GM23338 (cell line): ENCODE measurements at regions not wholly inside any gene's neighbourhood (a gene's known extent, or its start where the extent isn't known, plus 50 kb on each side); places are given as distances from the start of the nearest gene placed in this dataset.

Source experiments
- ATAC-seq: fragments of 200-7000 bp; cut with Tn5 transposase; 3 replicates; pipeline ENCODE4 v1.9.1; 2020
- DNase-seq: peaks from one replicate; pipeline ENCODE4 v3.0.0-alpha.2; 2015; ENCODE audit warnings: low spot score
- H2AFZ ChIP-seq: fragments of 200-600 bp; sonication (generic); 2 replicates; pipeline ENCODE4 v1.8.0; 2016; ENCODE audit warnings: antibody characterized with exemption, mild to moderate bottlenecking, moderate library complexity
- H3F3A ChIP-seq: fragments of 200-600 bp; sonication (generic); replicated peaks from 2 replicates; pipeline ENCODE4 v1.8.0; 2017; ENCODE audit warnings: antibody characterized with exemption, mixed run types, low read depth
- H3K27ac ChIP-seq: fragments of 200-600 bp; sonication (generic); 2 replicates; pipeline ENCODE4 v1.6.1; 2016; ENCODE audit warnings: low read depth
- H3K27me3 ChIP-seq: fragments of 200-600 bp; sonication (generic); 2 replicates; pipeline ENCODE4 v1.8.0; 2016; ENCODE audit warnings: mild to moderate bottlenecking, mixed run types, moderate library complexity; ENCODE audit not compliant: insufficient read depth
- H3K36me3 ChIP-seq: fragments of 200-600 bp; sonication (generic); 2 replicates; pipeline ENCODE4 v1.8.0; 2016; ENCODE audit warnings: mild to moderate bottlenecking; ENCODE audit not compliant: insufficient read depth
- H3K4me1 ChIP-seq: fragments of 200-600 bp; sonication (generic); 2 replicates; pipeline ENCODE4 v1.8.0; 2016; ENCODE audit warnings: mild to moderate bottlenecking, moderate library complexity; ENCODE audit not compliant: insufficient read depth
- H3K4me2 ChIP-seq: fragments of 200-600 bp; sonication (generic); 2 replicates; pipeline ENCODE4 v1.7.1; 2017; ENCODE audit warnings: mixed run types
- H3K4me3 ChIP-seq: fragments of 200-600 bp; sonication (generic); 2 replicates; pipeline ENCODE4 v1.6.1; 2016; ENCODE audit warnings: mixed run types
- H3K79me2 ChIP-seq: fragments of 200-600 bp; sonication (generic); replicated peaks from 2 replicates; pipeline ENCODE4 v1.8.0; 2017; ENCODE audit warnings: mild to moderate bottlenecking; ENCODE audit not compliant: insufficient read depth
- H3K9me2 ChIP-seq: fragments of 200-600 bp; sonication (generic); 2 replicates; pipeline ENCODE4 v1.8.0; 2017; ENCODE audit not compliant: insufficient read depth
- H4K20me1 ChIP-seq: fragments of 200-600 bp; sonication (generic); replicated peaks from 2 replicates; pipeline ENCODE4 v1.8.0; 2017; ENCODE audit warnings: mild to moderate bottlenecking; ENCODE audit not compliant: insufficient read depth
- H3K27ac Mint-ChIP-seq: 2 replicates; pipeline ENCODE4 v1.8.0; 2020; ENCODE audit warnings: inconsistent platforms, mild to moderate bottlenecking, moderate library complexity, mixed read lengths
- H3K27me3 Mint-ChIP-seq: 3 replicates; pipeline ENCODE4 v1.8.0; 2022; ENCODE audit warnings: low read depth, mild to moderate bottlenecking, moderate library complexity, mixed read lengths, inconsistent platforms; ENCODE audit not compliant: insufficient read depth, poor library complexity
- H3K36me3 Mint-ChIP-seq: 3 replicates; pipeline ENCODE4 v1.8.0; 2021; ENCODE audit warnings: low read depth, mild to moderate bottlenecking, inconsistent platforms, moderate library complexity, mixed read lengths
- H3K4me1 Mint-ChIP-seq: 3 replicates; pipeline ENCODE4 v1.8.0; 2020; ENCODE audit warnings: mild to moderate bottlenecking, inconsistent platforms, mixed read lengths
- H3K4me3 Mint-ChIP-seq: 3 replicates; pipeline ENCODE4 v1.8.0; 2021; ENCODE audit warnings: moderate library complexity, mild to moderate bottlenecking, inconsistent platforms, mixed read lengths
- H3K9me3 Mint-ChIP-seq: 3 replicates; pipeline ENCODE4 v1.8.0; 2020; ENCODE audit warnings: moderate library complexity, mild to moderate bottlenecking, inconsistent platforms, mixed read lengths
- CREB1 ChIP-seq: fragments of 250-450 bp; sonication (Bioruptor Pico); IDR thresholded peaks from 2 replicates; pipeline ENCODE4 v1.5.0; 2020; ENCODE audit warnings: low read depth, mild to moderate bottlenecking, moderate library complexity
- EZH2 ChIP-seq: fragments of 200-600 bp; sonication (generic); IDR thresholded peaks from one replicate; pipeline ENCODE4 v1.8.0; 2017; ENCODE audit warnings: antibody characterized with exemption, mild to moderate bottlenecking, low read depth; ENCODE audit not compliant: unreplicated experiment
- EZH2phosphoT487 ChIP-seq: fragments of 200-600 bp; sonication (generic); IDR thresholded peaks from one replicate; pipeline ENCODE4 v1.8.1; 2018; ENCODE audit warnings: antibody characterized with exemption; ENCODE audit not compliant: unreplicated experiment
- JUNB ChIP-seq: IDR thresholded peaks from one replicate; pipeline ENCODE4 v1.6.1; 2016; ENCODE audit warnings: antibody characterized with exemption; ENCODE audit not compliant: unreplicated experiment
- NANOG ChIP-seq: IDR thresholded peaks from 2 replicates; pipeline ENCODE4 v1.6.1; 2016; ENCODE audit warnings: antibody characterized with exemption, borderline replicate concordance
- POLR2AphosphoS5 ChIP-seq: IDR thresholded peaks from 2 replicates; pipeline ENCODE4 v1.6.1; 2016; ENCODE audit warnings: antibody characterized with exemption, low read depth
- STAT1 ChIP-seq: IDR thresholded peaks from one replicate; pipeline ENCODE4 v1.6.1; 2016; ENCODE audit warnings: antibody characterized with exemption; ENCODE audit not compliant: unreplicated experiment
- ZNF114 ChIP-seq: fragments of 250-450 bp; sonication (Bioruptor Pico); IDR thresholded peaks from 2 replicates; pipeline ENCODE4 v1.5.0; 2020; ENCODE audit warnings: mild to moderate bottlenecking, moderate library complexity
- ZNF331 ChIP-seq: fragments of 250-450 bp; sonication (Bioruptor Pico); IDR thresholded peaks from 2 replicates; pipeline ENCODE4 v1.5.0; 2020; ENCODE audit warnings: low read depth, mild to moderate bottlenecking, moderate library complexity
- TF ChIP-seq, protein P1 (sequence below), 2 experiments: fragments of 200-600 bp in 1 of 2; sonication (generic) in 1 of 2; conservative IDR thresholded peaks; 2 replicates each; pipeline versions ENCODE4 v1.5.1 to v1.6.1; 2016 to 2017; ENCODE audit warnings: antibody characterized with exemption in 2 of 2, low read depth in 2 of 2, mild to moderate bottlenecking in 2 of 2, moderate library complexity in 1 of 2
- TF ChIP-seq, protein P2 (sequence below): IDR thresholded peaks from one replicate; pipeline ENCODE4 v1.6.1; 2018; ENCODE audit warnings: antibody characterized with exemption; ENCODE audit not compliant: unreplicated experiment
- TF ChIP-seq, protein P3 (sequence below): fragments of 250-450 bp; sonication (Bioruptor Pico); IDR thresholded peaks from 2 replicates; pipeline ENCODE4 v1.5.0; 2020; ENCODE audit warnings: mild to moderate bottlenecking, moderate library complexity

DNA sequence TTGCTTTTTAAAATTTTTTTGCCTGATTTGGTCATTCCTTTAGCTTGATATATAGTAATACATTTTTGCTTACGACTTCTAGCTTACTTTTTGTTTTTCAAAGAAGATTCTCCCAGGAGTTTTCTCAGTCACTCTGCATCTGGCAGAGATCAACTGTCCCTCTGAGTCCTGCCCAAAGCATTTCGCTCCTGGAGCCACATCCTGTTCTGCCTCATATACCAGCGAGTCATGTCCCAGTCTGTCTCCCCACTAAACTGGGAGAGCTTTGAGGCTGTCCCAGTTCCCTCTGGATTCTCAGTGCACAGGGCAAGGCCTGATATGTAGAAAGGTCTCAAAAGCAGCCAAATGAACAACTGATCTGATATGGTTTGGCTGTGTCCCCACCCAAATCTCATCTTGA, 326.3 kb downstream of the ARRDC4 start (continued):
- TF ChIP-seq, protein P1, sequence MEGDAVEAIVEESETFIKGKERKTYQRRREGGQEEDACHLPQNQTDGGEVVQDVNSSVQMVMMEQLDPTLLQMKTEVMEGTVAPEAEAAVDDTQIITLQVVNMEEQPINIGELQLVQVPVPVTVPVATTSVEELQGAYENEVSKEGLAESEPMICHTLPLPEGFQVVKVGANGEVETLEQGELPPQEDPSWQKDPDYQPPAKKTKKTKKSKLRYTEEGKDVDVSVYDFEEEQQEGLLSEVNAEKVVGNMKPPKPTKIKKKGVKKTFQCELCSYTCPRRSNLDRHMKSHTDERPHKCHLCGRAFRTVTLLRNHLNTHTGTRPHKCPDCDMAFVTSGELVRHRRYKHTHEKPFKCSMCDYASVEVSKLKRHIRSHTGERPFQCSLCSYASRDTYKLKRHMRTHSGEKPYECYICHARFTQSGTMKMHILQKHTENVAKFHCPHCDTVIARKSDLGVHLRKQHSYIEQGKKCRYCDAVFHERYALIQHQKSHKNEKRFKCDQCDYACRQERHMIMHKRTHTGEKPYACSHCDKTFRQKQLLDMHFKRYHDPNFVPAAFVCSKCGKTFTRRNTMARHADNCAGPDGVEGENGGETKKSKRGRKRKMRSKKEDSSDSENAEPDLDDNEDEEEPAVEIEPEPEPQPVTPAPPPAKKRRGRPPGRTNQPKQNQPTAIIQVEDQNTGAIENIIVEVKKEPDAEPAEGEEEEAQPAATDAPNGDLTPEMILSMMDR (conservative IDR thresholded peaks at IDR 0.05; ENCODE audit: low read depth in 2 of 2), result no peak
- TF ChIP-seq EZH2phosphoT487 (no peak), ZNF331 (no peak), CREB1 (no peak), POLR2AphosphoS5 (no peak), NANOG (no peak)

DNA sequence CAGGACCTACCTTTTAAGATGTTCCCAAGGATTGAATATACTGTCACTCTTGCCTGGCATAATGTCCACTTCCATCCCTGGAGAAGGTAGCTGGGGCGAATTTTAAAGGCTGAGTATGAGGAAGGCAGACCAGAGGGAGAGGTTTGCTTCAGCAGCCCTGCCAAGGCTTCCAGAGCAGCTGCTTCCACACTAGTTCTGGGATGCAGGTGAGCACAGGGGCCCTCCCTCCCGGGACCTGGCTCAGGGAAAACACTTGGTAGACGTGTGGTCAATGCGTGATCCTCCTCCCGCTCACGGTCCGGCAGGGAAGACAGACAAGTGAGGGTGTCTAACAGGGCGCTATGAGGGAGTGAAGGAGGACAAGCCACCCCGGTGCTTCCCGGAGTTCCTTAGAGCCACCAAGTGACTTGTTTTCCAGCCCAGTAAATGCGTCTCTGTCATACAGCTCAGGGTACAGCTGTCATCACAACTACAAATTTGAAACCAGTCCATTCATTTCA, 327.6 kb downstream of the ARRDC4 start:
- no peaks in the 10 kb centered on the region for H3K9me3 Mint-ChIP-seq
- Histone ChIP-seq H3K79me2 (no peaks in the 10 kb centered on the region), H3K4me3 (no peak overlapping the region), H3K27ac (no peak overlapping the region), H3K36me3 (no peaks in the 10 kb centered on the region), H2AFZ (no peak overlapping the region), H4K20me1 (no peaks in the 10 kb centered on the region), H3F3A (no peaks in the 10 kb centered on the region), H3K27me3 (peaks cover 3% of the 10 kb centered on the region), H3K9me2 (no peaks in the 10 kb centered on the region), H3K4me1 (no peaks in the 10 kb centered on the region), H3K4me2 (no peak overlapping the region)
- DNase-seq, result no peak
- H3K4me3 Mint-ChIP-seq, result no peak overlapping the region
- ATAC-seq, result no peak
- no peak overlapping the region for H3K27ac Mint-ChIP-seq
- H3K36me3 Mint-ChIP-seq, result no peaks in the 10 kb centered on the region
- peaks cover 2% of the 10 kb centered on the region for H3K4me1 Mint-ChIP-seq
- peaks cover 8% of the 10 kb centered on the region for H3K27me3 Mint-ChIP-seq
- TF ChIP-seq STAT1 (no peak), CREB1 (no peak), NANOG (no peak), EZH2 (no peak), POLR2AphosphoS5 (no peak), ZNF114 (CRISPR knock-in tag) (no peak), JUNB (no peak)
- TF ChIP-seq, protein P1 (conservative IDR thresholded peaks at IDR 0.05; ENCODE audit: low read depth in 2 of 2), result no peak
- TF ChIP-seq, protein P2, sequence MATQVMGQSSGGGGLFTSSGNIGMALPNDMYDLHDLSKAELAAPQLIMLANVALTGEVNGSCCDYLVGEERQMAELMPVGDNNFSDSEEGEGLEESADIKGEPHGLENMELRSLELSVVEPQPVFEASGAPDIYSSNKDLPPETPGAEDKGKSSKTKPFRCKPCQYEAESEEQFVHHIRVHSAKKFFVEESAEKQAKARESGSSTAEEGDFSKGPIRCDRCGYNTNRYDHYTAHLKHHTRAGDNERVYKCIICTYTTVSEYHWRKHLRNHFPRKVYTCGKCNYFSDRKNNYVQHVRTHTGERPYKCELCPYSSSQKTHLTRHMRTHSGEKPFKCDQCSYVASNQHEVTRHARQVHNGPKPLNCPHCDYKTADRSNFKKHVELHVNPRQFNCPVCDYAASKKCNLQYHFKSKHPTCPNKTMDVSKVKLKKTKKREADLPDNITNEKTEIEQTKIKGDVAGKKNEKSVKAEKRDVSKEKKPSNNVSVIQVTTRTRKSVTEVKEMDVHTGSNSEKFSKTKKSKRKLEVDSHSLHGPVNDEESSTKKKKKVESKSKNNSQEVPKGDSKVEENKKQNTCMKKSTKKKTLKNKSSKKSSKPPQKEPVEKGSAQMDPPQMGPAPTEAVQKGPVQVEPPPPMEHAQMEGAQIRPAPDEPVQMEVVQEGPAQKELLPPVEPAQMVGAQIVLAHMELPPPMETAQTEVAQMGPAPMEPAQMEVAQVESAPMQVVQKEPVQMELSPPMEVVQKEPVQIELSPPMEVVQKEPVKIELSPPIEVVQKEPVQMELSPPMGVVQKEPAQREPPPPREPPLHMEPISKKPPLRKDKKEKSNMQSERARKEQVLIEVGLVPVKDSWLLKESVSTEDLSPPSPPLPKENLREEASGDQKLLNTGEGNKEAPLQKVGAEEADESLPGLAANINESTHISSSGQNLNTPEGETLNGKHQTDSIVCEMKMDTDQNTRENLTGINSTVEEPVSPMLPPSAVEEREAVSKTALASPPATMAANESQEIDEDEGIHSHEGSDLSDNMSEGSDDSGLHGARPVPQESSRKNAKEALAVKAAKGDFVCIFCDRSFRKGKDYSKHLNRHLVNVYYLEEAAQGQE, result no peak
- TF ChIP-seq, protein P3, sequence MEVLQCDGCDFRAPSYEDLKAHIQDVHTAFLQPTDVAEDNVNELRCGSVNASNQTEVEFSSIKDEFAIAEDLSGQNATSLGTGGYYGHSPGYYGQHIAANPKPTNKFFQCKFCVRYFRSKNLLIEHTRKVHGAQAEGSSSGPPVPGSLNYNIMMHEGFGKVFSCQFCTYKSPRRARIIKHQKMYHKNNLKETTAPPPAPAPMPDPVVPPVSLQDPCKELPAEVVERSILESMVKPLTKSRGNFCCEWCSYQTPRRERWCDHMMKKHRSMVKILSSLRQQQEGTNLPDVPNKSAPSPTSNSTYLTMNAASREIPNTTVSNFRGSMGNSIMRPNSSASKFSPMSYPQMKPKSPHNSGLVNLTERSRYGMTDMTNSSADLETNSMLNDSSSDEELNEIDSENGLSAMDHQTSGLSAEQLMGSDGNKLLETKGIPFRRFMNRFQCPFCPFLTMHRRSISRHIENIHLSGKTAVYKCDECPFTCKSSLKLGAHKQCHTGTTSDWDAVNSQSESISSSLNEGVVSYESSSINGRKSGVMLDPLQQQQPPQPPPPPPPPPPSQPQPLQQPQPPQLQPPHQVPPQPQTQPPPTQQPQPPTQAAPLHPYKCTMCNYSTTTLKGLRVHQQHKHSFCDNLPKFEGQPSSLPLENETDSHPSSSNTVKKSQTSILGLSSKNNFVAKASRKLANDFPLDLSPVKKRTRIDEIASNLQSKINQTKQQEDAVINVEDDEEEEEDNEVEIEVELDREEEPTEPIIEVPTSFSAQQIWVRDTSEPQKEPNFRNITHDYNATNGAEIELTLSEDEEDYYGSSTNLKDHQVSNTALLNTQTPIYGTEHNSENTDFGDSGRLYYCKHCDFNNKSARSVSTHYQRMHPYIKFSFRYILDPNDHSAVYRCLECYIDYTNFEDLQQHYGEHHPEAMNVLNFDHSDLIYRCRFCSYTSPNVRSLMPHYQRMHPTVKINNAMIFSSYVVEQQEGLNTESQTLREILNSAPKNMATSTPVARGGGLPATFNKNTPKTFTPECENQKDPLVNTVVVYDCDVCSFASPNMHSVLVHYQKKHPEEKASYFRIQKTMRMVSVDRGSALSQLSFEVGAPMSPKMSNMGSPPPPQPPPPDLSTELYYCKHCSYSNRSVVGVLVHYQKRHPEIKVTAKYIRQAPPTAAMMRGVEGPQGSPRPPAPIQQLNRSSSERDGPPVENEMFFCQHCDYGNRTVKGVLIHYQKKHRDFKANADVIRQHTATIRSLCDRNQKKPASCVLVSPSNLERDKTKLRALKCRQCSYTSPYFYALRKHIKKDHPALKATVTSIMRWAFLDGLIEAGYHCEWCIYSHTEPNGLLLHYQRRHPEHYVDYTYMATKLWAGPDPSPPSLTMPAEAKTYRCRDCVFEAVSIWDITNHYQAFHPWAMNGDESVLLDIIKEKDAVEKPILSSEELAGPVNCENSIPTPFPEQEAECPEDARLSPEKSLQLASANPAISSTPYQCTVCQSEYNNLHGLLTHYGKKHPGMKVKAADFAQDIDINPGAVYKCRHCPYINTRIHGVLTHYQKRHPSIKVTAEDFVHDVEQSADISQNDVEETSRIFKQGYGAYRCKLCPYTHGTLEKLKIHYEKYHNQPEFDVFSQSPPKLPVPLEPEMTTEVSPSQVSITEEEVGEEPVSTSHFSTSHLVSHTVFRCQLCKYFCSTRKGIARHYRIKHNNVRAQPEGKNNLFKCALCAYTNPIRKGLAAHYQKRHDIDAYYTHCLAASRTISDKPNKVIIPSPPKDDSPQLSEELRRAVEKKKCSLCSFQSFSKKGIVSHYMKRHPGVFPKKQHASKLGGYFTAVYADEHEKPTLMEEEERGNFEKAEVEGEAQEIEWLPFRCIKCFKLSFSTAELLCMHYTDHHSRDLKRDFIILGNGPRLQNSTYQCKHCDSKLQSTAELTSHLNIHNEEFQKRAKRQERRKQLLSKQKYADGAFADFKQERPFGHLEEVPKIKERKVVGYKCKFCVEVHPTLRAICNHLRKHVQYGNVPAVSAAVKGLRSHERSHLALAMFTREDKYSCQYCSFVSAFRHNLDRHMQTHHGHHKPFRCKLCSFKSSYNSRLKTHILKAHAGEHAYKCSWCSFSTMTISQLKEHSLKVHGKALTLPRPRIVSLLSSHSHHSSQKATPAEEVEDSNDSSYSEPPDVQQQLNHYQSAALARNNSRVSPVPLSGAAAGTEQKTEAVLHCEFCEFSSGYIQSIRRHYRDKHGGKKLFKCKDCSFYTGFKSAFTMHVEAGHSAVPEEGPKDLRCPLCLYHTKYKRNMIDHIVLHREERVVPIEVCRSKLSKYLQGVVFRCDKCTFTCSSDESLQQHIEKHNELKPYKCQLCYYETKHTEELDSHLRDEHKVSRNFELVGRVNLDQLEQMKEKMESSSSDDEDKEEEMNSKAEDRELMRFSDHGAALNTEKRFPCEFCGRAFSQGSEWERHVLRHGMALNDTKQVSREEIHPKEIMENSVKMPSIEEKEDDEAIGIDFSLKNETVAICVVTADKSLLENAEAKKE, result no peak
